ENCODE measurements at regions not wholly inside any gene's neighbourhood (a gene's known extent, or its start where the extent isn't known, plus 50 kb on each side); places are given as distances from the start of the nearest gene placed in this dataset.

DNA sequence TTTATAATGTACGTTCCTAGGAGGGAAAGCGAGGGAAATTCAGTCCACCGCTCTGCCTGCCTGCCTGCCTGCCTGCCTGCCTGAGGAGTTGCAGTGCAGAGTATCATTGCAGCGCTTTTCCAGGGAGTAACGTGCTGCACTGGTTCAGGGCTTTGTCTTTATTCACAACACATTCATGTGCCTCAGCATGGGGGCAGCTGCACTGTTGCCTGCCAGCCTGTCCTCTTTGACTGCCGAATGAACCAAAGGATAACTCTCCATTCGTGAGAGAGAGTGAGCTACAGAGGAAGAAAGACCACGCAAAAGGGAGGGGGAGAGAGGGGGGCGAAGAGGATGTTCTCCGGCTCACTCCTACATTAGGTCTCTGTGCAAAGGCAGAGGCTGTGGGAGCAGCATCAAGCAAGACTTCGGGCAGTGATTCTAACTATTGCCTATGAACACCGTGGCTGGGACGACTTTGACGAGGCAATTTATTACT lies 791.2 kb downstream of the MAT2B start:
- Histone ChIP-seq H3K27me3 (no peaks in the 10 kb centered on the region), H3K9me3 (replicated peaks in 1 of 3) (no peaks in the 10 kb centered on the region), H3K4me3 (no peak overlapping the region), H3K4me1 (replicated peaks in 1 of 2) (no peaks in the 10 kb centered on the region), H3K36me3 (replicated peaks in 1 of 2) (no peaks in the 10 kb centered on the region), H3K27ac (no peak overlapping the region)
- no peak for TF ChIP-seq CTCF (IDR thresholded peaks at IDR 0.05)
- no peak for TF ChIP-seq POLR2A (IDR thresholded peaks at IDR 0.05)
- 10 to 15% (median 12%) methylated on average over 12 to 14 of the region's 14 CpGs for WGBS, 4 donors
- intact Hi-C loops (cut with DNase I) = no loop called here
- no peak for DNase-seq

GRCh38 chr5:164298165-164298564 lies 792.7 kb downstream of the MAT2B start:
- TF ChIP-seq POLR2A (IDR thresholded peaks at IDR 0.05) = no peak
- no peak for TF ChIP-seq CTCF (IDR thresholded peaks at IDR 0.05)
- H3K4me1 ChIP-seq (replicated peaks in 1 of 2) = no peaks in the 10 kb centered on the region
- 53 to 79% (median 68%) methylated on average over 2 of the region's 2 CpGs for WGBS, 4 donors
- intact Hi-C loops (cut with DNase I) = no loop called here
- no peaks in the 10 kb centered on the region for H3K9me3 ChIP-seq (replicated peaks in 1 of 3)
- H3K4me3 ChIP-seq = no peak overlapping the region
- no peaks in the 10 kb centered on the region for H3K36me3 ChIP-seq (replicated peaks in 1 of 2)
- H3K27ac ChIP-seq = no peak overlapping the region
- no peak for DNase-seq
- H3K27me3 ChIP-seq = no peaks in the 10 kb centered on the region

- Histone ChIP-seq H3K27ac (no peak overlapping the region), H3K9me3 (replicated peaks in 1 of 3) (no peaks in the 10 kb centered on the region), H3K4me3 (no peak overlapping the region), H3K27me3 (no peaks in the 10 kb centered on the region), H3K4me1 (replicated peaks in 1 of 2) (no peaks in the 10 kb centered on the region), H3K36me3 (replicated peaks in 1 of 2) (no peaks in the 10 kb centered on the region)
- intact Hi-C loops (cut with DNase I) = no loop called here
- TF ChIP-seq CTCF (IDR thresholded peaks at IDR 0.05) (no peak), POLR2A (IDR thresholded peaks at IDR 0.05) (no peak)
- no peak for DNase-seq
Observed at GRCh38 chr5:164300295-164300694, 794.9 kb downstream of the MAT2B start.

- no peaks in the 10 kb centered on the region for H3K27me3 ChIP-seq
- intact Hi-C loops (cut with DNase I) = no loop called here
- DNase-seq = no peak
- H3K27ac ChIP-seq = no peak overlapping the region
- H3K4me3 ChIP-seq = no peak overlapping the region
- TF ChIP-seq CTCF (IDR thresholded peaks at IDR 0.05) (no peak), POLR2A (IDR thresholded peaks at IDR 0.05) (no peak)
- H3K4me1 ChIP-seq (replicated peaks in 1 of 2) = no peaks in the 10 kb centered on the region
- no peaks in the 10 kb centered on the region for H3K9me3 ChIP-seq (replicated peaks in 1 of 3)
- H3K36me3 ChIP-seq (replicated peaks in 1 of 2) = no peaks in the 10 kb centered on the region
Observed at GRCh38 chr5:164301136-164301535, 795.7 kb downstream of the MAT2B start.
